Hepatocyte (in vitro differentiated cells): ENCODE measurements at regions not wholly inside any gene's neighbourhood (a gene's known extent, or its start where the extent isn't known, plus 50 kb on each side); places are given as distances from the start of the nearest gene placed in this dataset.

Experiments
- EZH2 ChIP-seq: fragments of 200-600 bp; sonication (generic); IDR thresholded peaks from 2 replicates; pipeline ENCODE4 v1.6.1; 2016; ENCODE audit warnings: antibody characterized with exemption, mild to moderate bottlenecking, borderline replicate concordance
- EZH2phosphoT487 ChIP-seq: fragments of 200-600 bp; sonication (generic); IDR thresholded peaks from one replicate; pipeline ENCODE4 v1.6.1; 2018; ENCODE audit warnings: antibody characterized with exemption, mild to moderate bottlenecking, low read depth, moderate library complexity; ENCODE audit not compliant: unreplicated experiment, severe bottlenecking
- TF ChIP-seq, protein P1 (sequence below): fragments of 200-600 bp; sonication (generic); IDR thresholded peaks from 2 replicates; pipeline ENCODE4 v1.5.1; 2016; ENCODE audit warnings: antibody characterized with exemption, mild to moderate bottlenecking; ENCODE audit not compliant: poor library complexity

GRCh38 chr10:3353235-3353634 lies 180.7 kb upstream of the PITRM1 start:
- no peak for TF ChIP-seq EZH2
- TF ChIP-seq, protein P1, sequence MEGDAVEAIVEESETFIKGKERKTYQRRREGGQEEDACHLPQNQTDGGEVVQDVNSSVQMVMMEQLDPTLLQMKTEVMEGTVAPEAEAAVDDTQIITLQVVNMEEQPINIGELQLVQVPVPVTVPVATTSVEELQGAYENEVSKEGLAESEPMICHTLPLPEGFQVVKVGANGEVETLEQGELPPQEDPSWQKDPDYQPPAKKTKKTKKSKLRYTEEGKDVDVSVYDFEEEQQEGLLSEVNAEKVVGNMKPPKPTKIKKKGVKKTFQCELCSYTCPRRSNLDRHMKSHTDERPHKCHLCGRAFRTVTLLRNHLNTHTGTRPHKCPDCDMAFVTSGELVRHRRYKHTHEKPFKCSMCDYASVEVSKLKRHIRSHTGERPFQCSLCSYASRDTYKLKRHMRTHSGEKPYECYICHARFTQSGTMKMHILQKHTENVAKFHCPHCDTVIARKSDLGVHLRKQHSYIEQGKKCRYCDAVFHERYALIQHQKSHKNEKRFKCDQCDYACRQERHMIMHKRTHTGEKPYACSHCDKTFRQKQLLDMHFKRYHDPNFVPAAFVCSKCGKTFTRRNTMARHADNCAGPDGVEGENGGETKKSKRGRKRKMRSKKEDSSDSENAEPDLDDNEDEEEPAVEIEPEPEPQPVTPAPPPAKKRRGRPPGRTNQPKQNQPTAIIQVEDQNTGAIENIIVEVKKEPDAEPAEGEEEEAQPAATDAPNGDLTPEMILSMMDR, result no peak
- no peak for TF ChIP-seq EZH2phosphoT487
